ENCODE measurements at regions not wholly inside any gene's neighbourhood (a gene's known extent, or its start where the extent isn't known, plus 50 kb on each side); places are given as distances from the start of the nearest gene placed in this dataset.

- Histone ChIP-seq H3K36me3 (ENCODE audit: control insufficient read depth in 2 of 2, extremely low read depth in 1 of 2, insufficient read depth in 2 of 2, low read length in 2 of 2) (no peaks in the 10 kb centered on the region), H3K27ac (ENCODE audit: insufficient read depth, low read depth, low read length) (no peak overlapping the region), H3K4me2 (ENCODE audit: insufficient read depth, low read length) (no peak overlapping the region), H3K9me3 (replicated peaks; ENCODE audit: control insufficient read depth, insufficient read depth, low read length) (no peaks in the 10 kb centered on the region), H2AFZ (ENCODE audit: low read depth, low read length) (no peak overlapping the region), H3K27me3 (ENCODE audit: control insufficient read depth in 2 of 2, insufficient read depth in 2 of 2, low read length in 2 of 2) (no peaks in the 10 kb centered on the region), H4K20me1 (replicated peaks; ENCODE audit: control insufficient read depth, extremely low read depth, insufficient read depth, low read length) (no peaks in the 10 kb centered on the region), H3K4me3 (replicated peaks in 1 of 3; ENCODE audit: insufficient read depth in 1 of 3, low read depth in 1 of 3, low read length in 3 of 3) (no peak overlapping the region), H3K79me2 (ENCODE audit: control insufficient read depth, insufficient read depth, low read length) (no peaks in the 10 kb centered on the region), H3K9ac (replicated peaks; ENCODE audit: extremely low read depth, insufficient read depth, low read length) (no peak overlapping the region), H3K4me1 (ENCODE audit: control insufficient read depth, extremely low read depth, insufficient read depth, low read length) (no peaks in the 10 kb centered on the region), H3K9me1 (replicated peaks; ENCODE audit: control insufficient read depth, extremely low read depth, insufficient read depth, low read length) (no peaks in the 10 kb centered on the region)
- POLR2A ChIA-PET: no interaction called here
- no TSS peak for BruUV-seq (replicated peaks)
- no peak for DNase-seq (ENCODE audit: low read depth, low spot score)
- no peak for FAIRE-seq
- CTCF ChIA-PET: no interaction called here
- dilution Hi-C loops (cut with MboI; ENCODE audit: extremely low pct_ligation_motif_present, low sequenced_read_pairs) (no loop called here), intact Hi-C loops (cut with micrococcal nuclease) (no loop called here)
- no peak for TF ChIP-seq POLR2AphosphoS5 (IDR thresholded peaks at IDR 0.05; ENCODE audit: insufficient read depth, low read depth, low read length)
- no peak for TF ChIP-seq MAX (IDR thresholded peaks at IDR 0.05; ENCODE audit: insufficient read depth, insufficient read length)
- TF ChIP-seq JUN (IDR thresholded peaks at IDR 0.05; ENCODE audit: borderline replicate concordance, insufficient read depth, insufficient read length, low read depth): no peak
- TF ChIP-seq EZH2 (IDR thresholded peaks at IDR 0.05; ENCODE audit: borderline replicate concordance, low read depth, low read length, severe bottlenecking): no peak
- TF ChIP-seq, protein P1, sequence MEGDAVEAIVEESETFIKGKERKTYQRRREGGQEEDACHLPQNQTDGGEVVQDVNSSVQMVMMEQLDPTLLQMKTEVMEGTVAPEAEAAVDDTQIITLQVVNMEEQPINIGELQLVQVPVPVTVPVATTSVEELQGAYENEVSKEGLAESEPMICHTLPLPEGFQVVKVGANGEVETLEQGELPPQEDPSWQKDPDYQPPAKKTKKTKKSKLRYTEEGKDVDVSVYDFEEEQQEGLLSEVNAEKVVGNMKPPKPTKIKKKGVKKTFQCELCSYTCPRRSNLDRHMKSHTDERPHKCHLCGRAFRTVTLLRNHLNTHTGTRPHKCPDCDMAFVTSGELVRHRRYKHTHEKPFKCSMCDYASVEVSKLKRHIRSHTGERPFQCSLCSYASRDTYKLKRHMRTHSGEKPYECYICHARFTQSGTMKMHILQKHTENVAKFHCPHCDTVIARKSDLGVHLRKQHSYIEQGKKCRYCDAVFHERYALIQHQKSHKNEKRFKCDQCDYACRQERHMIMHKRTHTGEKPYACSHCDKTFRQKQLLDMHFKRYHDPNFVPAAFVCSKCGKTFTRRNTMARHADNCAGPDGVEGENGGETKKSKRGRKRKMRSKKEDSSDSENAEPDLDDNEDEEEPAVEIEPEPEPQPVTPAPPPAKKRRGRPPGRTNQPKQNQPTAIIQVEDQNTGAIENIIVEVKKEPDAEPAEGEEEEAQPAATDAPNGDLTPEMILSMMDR (IDR thresholded peaks at IDR 0.05; ENCODE audit: extremely low read depth in 1 of 2, insufficient read depth in 1 of 2, low read depth in 1 of 2, low read length in 2 of 2): no peak
- no peak for TF ChIP-seq FOS (IDR thresholded peaks at IDR 0.05; ENCODE audit: borderline replicate concordance, insufficient read depth, low read length)
- TF ChIP-seq POLR2A (IDR thresholded peaks at IDR 0.05; ENCODE audit: low read depth, low read length): no peak
- no peak for TF ChIP-seq GATA2 (IDR thresholded peaks at IDR 0.05; ENCODE audit: insufficient read depth, insufficient read length, low read depth, low read length)
- TF ChIP-seq MYC (IDR thresholded peaks at IDR 0.05; ENCODE audit: low read depth, low read length): no peak
Measured at GRCh38 chr1:238652346-238652968, 733.9 kb upstream of the CHRM3 start.

Measured in endothelial cell of umbilical vein (primary cell).